HEK293 (cell line): ENCODE measurements at regions not wholly inside any gene's neighbourhood (a gene's known extent, or its start where the extent isn't known, plus 50 kb on each side); places are given as distances from the start of the nearest gene placed in this dataset.

Source experiments
- CTCF ChIA-PET: fragments of 350-600 bp; formaldehyde crosslinking; extraction: SDS; loops from one replicate; lab custom pipeline; 2021; ENCODE audit warnings: antibody characterized with exemption; lab: Yijun Ruan, JAX
- POLR2A ChIA-PET: fragments of 300-600 bp; formaldehyde crosslinking; extraction: SDS; loops from one replicate; lab custom pipeline; 2020; ENCODE audit warnings: antibody characterized with exemption, inconsistent platforms; lab: Yijun Ruan, JAX
- H3K27ac ChIP-seq: fragments of 200-500 bp; sonication (Bioruptor generic); 2 replicates; pipeline ENCODE4 v1.5.1; 2014; ENCODE audit warnings: low read depth, low read length, control low read depth, inconsistent platforms; ENCODE audit errors: extremely low read depth
- H3K36me3 ChIP-seq, 2 experiments: fragments of 200-500 bp in 1 of 2; sonication (Bioruptor generic) in 1 of 2; 1 replicate in 1 of 2; 2 replicates in 1 of 2; pipeline ENCODE4 v1.5.1; 2014 to 2017; ENCODE audit warnings: inconsistent platforms in 2 of 2, low read length in 2 of 2; ENCODE audit not compliant: control insufficient read depth in 2 of 2, insufficient read depth in 1 of 2
- H3K4me1 ChIP-seq: fragments of 200-500 bp; sonication (Bioruptor generic); 2 replicates; pipeline ENCODE4 v1.5.1; 2014; ENCODE audit warnings: mild to moderate bottlenecking, low read length, inconsistent platforms; ENCODE audit not compliant: control insufficient read depth, insufficient read depth
- H3K4me3 ChIP-seq: 2 replicates; pipeline ENCODE4 v1.5.1; 2011; ENCODE audit warnings: low read depth, mild to moderate bottlenecking, control low read depth, low read length, moderate library complexity
- H3K9me3 ChIP-seq: fragments of 200-500 bp; sonication (Bioruptor generic); 2 replicates; pipeline ENCODE4 v1.5.1; 2014; ENCODE audit warnings: low read depth, low read length, inconsistent platforms; ENCODE audit not compliant: control insufficient read depth, insufficient read depth
- PRDM2 ChIP-seq: fragments of 450-650 bp; formaldehyde crosslinking; IDR thresholded peaks from 2 replicates; pipeline ENCODE4 v1.5.1; 2016; ENCODE audit warnings: missing biosample characterization, missing genetic modification characterization, borderline replicate concordance
- ZBTB10 ChIP-seq: fragments of 450-650 bp; formaldehyde crosslinking; IDR thresholded peaks from 2 replicates; pipeline ENCODE4 v1.5.1; 2016; ENCODE audit warnings: missing biosample characterization, missing genetic modification characterization
- ZNF114 ChIP-seq: fragments of 450-650 bp; formaldehyde crosslinking; IDR thresholded peaks from 2 replicates; pipeline ENCODE4 v1.5.0; 2017; ENCODE audit warnings: missing biosample characterization, missing genetic modification characterization
- ZNF157 ChIP-seq: fragments of 450-650 bp; formaldehyde crosslinking; IDR thresholded peaks from 2 replicates; pipeline ENCODE4 v1.5.1; 2016; ENCODE audit warnings: missing biosample characterization, missing genetic modification characterization
- ZNF2 ChIP-seq: fragments of 450-650 bp; formaldehyde crosslinking; IDR thresholded peaks from 2 replicates; pipeline ENCODE4 v1.5.1; 2016; ENCODE audit warnings: missing biosample characterization, missing genetic modification characterization
- ZNF202 ChIP-seq: fragments of 450-650 bp; formaldehyde crosslinking; IDR thresholded peaks from 2 replicates; pipeline ENCODE4 v1.5.1; 2016; ENCODE audit warnings: missing biosample characterization, missing genetic modification characterization, borderline replicate concordance
- ZNF26 ChIP-seq: fragments of 450-650 bp; formaldehyde crosslinking; IDR thresholded peaks from 2 replicates; pipeline ENCODE4 v1.5.1; 2016; ENCODE audit warnings: missing biosample characterization, missing genetic modification characterization
- ZNF501 ChIP-seq: fragments of 450-650 bp; formaldehyde crosslinking; IDR thresholded peaks from 2 replicates; pipeline ENCODE4 v1.5.1; 2016; ENCODE audit warnings: missing biosample characterization, missing genetic modification characterization
- ZNF785 ChIP-seq: fragments of 450-650 bp; formaldehyde crosslinking; IDR thresholded peaks from 2 replicates; pipeline ENCODE4 v1.5.1; 2016; ENCODE audit warnings: missing biosample characterization, missing genetic modification characterization
- ZSCAN16 ChIP-seq: fragments of 450-650 bp; formaldehyde crosslinking; IDR thresholded peaks from 2 replicates; pipeline ENCODE4 v1.5.1; 2016; ENCODE audit warnings: missing biosample characterization, missing genetic modification characterization

GRCh38 chr6:143570147-143570853 lies 58.8 kb upstream of the FUCA2 start (continued):
- TF ChIP-seq PRDM2 (tag by site-specific recombination): no peak
- TF ChIP-seq ZNF785: no peak
- TF ChIP-seq ZNF26 (tag by site-specific recombination): no peak
- TF ChIP-seq ZBTB10 (tag by site-specific recombination): no peak
- TF ChIP-seq ZNF114 (tag by site-specific recombination): no peak

- ChIA-PET CTCF (interaction anchor here (0.6 to 1.4 kb wide), 3 partner anchors 56 to 445 kb away, joined by 3 to 4 read pairs (median 4); no protein-coding TSS in a partner anchor), POLR2A (no interaction called here)
- no peak overlapping the region for H3K27ac ChIP-seq
- no peak for TF ChIP-seq ZNF501 (tag by site-specific recombination)
- no peak for TF ChIP-seq ZSCAN16 (tag by site-specific recombination)
- no peak for TF ChIP-seq ZNF26 (tag by site-specific recombination)
- no peak for TF ChIP-seq ZNF202 (tag by site-specific recombination)
- no peak for TF ChIP-seq ZNF157
- TF ChIP-seq ZNF2 (tag by site-specific recombination): no peak
- H3K9me3 ChIP-seq: no peaks in the 10 kb centered on the region
- no peaks in the 10 kb centered on the region; a peak in 1 of 3 replicates for H3K36me3 ChIP-seq
- no peaks in the 10 kb centered on the region for H3K4me1 ChIP-seq
- H3K4me3 ChIP-seq: no peak overlapping the region
Measured at GRCh38 chr6:143569040-143569439, 57.5 kb upstream of the FUCA2 start.
